Gastroesophageal sphincter (tissue), 3 donors: ENCODE measurements at regions not wholly inside any gene's neighbourhood (a gene's known extent, or its start where the extent isn't known, plus 50 kb on each side); places are given as distances from the start of the nearest gene placed in this dataset.

Experiments used
- POLR2A ChIP-seq, 2 donors: fragments of 450-650 bp; IDR thresholded peaks; one replicate each; pipeline ENCODE4 v1.6.1; 2017; ENCODE audit warnings: antibody characterized with exemption in 2 of 2, mild to moderate bottlenecking in 2 of 2, moderate library complexity in 1 of 2
- TF ChIP-seq, protein P1 (sequence below), 4 experiments: fragments of 200-600 bp in 2 of 4; fragments of 450-650 bp in 2 of 4; sonication (generic) in 1 of 4; IDR thresholded peaks; one replicate each; pipeline ENCODE4 v1.5.1; 2017 to 2019; ENCODE audit warnings: antibody characterized with exemption in 4 of 4, mild to moderate bottlenecking in 2 of 4, moderate library complexity in 2 of 4

DNA sequence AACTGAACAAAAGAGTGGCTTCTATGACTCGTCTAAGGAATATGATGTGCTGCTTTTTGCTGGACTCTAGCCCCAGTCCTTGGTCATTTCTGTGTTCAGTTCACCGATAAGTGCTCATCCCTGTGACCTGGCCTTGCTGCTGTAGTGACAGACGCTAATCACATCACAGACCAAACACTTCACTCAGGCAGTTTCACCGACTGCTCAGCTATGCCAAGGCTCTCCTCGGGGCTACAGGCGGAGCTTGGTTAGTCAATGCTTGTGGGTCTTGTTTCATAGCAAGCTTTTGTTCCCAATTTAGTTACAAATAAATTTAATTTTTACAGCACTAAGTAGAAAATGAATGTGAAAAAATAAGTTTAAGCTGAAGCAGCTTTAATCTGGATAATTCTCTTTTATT lies 190.8 kb upstream of the PRKCQ start:
- TF ChIP-seq, protein P1, sequence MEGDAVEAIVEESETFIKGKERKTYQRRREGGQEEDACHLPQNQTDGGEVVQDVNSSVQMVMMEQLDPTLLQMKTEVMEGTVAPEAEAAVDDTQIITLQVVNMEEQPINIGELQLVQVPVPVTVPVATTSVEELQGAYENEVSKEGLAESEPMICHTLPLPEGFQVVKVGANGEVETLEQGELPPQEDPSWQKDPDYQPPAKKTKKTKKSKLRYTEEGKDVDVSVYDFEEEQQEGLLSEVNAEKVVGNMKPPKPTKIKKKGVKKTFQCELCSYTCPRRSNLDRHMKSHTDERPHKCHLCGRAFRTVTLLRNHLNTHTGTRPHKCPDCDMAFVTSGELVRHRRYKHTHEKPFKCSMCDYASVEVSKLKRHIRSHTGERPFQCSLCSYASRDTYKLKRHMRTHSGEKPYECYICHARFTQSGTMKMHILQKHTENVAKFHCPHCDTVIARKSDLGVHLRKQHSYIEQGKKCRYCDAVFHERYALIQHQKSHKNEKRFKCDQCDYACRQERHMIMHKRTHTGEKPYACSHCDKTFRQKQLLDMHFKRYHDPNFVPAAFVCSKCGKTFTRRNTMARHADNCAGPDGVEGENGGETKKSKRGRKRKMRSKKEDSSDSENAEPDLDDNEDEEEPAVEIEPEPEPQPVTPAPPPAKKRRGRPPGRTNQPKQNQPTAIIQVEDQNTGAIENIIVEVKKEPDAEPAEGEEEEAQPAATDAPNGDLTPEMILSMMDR (IDR thresholded peaks at IDR 0.05): no peak
- no peak for TF ChIP-seq POLR2A (IDR thresholded peaks at IDR 0.05)
